AG04450 (cell line): ENCODE measurements at regions not wholly inside any gene's neighbourhood (a gene's known extent, or its start where the extent isn't known, plus 50 kb on each side); places are given as distances from the start of the nearest gene placed in this dataset.

Experiments used
- CTCF ChIA-PET: fragments of 300-600, 350-600 bp; formaldehyde crosslinking; extraction: SDS; loops from one replicate; lab custom pipeline; 2022; ENCODE audit warnings: antibody characterized with exemption, inconsistent platforms; lab: Charles Lee
- POLR2A ChIA-PET: fragments of 350-600 bp; formaldehyde crosslinking; extraction: SDS; loops from one replicate; lab custom pipeline; 2021; ENCODE audit warnings: antibody characterized with exemption, inconsistent platforms; lab: Yijun Ruan, JAX
- DNase-seq: peaks from one replicate; pipeline ENCODE4 v3.0.0-alpha.2; 2011; ENCODE audit warnings: low read depth, low spot score
- H3K27ac ChIP-seq: one replicate; pipeline ENCODE4 v1.5.1; 2012; ENCODE audit warnings: low read depth, low read length, control low read depth
- H3K27me3 ChIP-seq: one replicate; pipeline ENCODE4 v1.6.0; 2012; ENCODE audit warnings: low read length; ENCODE audit not compliant: control insufficient read depth, insufficient read depth
- H3K4me3 ChIP-seq: 2 replicates; pipeline ENCODE4 v1.5.1; 2011; ENCODE audit warnings: mild to moderate bottlenecking, low read depth, low read length, control low read depth
- H3K9me3 ChIP-seq: 2 replicates; pipeline ENCODE4 v1.5.1; 2012; ENCODE audit warnings: low read length; ENCODE audit not compliant: control insufficient read depth, insufficient read depth
- TF ChIP-seq, protein P1 (sequence below): IDR thresholded peaks from 2 replicates; pipeline ENCODE4 v1.5.1; 2011; ENCODE audit warnings: low read depth, low read length, control low read depth, inconsistent platforms

DNA sequence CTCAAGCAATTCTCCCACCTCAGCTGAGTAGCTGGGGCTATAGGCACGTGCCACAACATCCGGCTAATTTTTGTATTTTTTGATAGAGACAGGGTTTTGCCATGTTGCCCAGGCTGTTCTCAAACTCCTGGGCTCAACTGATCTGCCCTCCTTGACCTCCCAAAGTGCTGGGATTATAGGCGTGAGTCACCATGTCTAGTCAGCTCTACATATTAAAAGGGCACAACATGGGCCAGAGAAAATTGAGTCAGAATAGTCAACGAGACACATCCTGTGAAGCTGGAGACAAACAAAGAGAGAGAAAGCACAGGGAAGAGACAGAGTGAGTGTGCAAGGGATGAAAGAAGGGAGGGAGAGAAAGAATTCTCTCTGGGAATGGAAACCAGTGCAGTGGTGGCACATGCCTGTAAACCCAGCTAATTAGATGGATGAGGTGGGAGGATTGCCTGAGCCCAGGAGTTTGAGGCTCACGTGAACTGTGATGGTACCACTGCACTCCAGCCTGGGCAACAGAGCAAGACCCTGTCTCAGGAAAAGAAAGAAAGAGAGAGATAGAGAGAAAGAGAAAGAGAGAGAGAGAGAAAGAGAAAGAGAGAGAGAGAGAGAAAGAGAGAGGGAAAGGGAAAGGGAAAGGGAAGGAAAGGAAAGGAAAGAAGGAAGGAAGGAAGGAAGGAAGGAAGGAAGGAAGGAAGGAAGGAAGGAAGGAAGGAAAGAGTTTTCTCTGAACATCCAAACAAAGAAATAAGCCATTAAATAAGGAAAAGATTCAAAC, 107.2 kb upstream of the SLC25A36 start:
- H3K27me3 ChIP-seq = no peaks in the 10 kb centered on the region
- no peak for DNase-seq
- no peak overlapping the region for H3K4me3 ChIP-seq
- H3K27ac ChIP-seq = no peak overlapping the region
- ChIA-PET CTCF (interaction anchor here (0.8 kb wide), 1 partner anchor 88 kb away, joined by 3 read pairs; no protein-coding TSS in a partner anchor), POLR2A (no interaction called here)
- TF ChIP-seq, protein P1, sequence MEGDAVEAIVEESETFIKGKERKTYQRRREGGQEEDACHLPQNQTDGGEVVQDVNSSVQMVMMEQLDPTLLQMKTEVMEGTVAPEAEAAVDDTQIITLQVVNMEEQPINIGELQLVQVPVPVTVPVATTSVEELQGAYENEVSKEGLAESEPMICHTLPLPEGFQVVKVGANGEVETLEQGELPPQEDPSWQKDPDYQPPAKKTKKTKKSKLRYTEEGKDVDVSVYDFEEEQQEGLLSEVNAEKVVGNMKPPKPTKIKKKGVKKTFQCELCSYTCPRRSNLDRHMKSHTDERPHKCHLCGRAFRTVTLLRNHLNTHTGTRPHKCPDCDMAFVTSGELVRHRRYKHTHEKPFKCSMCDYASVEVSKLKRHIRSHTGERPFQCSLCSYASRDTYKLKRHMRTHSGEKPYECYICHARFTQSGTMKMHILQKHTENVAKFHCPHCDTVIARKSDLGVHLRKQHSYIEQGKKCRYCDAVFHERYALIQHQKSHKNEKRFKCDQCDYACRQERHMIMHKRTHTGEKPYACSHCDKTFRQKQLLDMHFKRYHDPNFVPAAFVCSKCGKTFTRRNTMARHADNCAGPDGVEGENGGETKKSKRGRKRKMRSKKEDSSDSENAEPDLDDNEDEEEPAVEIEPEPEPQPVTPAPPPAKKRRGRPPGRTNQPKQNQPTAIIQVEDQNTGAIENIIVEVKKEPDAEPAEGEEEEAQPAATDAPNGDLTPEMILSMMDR = no peak
- H3K9me3 ChIP-seq = no peaks in the 10 kb centered on the region

DNA sequence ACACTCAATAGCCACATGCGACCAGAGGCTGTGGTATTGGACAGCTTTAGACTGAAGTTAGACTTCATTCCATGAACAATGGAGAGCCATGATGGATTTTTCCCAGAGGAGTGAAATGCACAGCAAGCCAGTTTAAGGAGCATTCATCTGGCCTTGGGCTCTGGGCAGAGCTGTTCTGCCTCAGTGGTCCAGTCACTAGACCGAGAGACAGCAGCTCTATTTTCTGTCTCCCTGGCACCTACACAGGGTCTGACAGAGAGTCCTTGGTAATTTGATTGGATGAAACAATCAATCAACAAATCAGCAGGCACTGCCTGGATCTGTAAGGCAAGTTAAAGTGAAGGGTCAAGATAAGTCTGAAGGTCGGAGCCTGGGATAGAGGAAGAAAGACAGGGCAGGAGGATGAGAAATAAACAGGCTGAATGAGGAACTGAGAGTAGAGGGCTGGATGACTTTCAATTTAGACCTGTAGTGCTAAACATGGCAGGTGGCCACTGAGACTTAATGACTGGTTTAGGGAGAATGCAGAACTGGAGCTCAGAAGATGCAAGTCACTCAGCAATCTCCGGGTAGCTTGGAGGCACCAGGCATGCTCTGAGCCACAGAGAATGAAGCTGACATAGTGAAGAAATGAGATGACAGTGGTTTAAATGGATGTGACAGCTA, 98.5 kb upstream of the SLC25A36 start:
- TF ChIP-seq, protein P1 = no peak
- ChIA-PET CTCF (no interaction called here), POLR2A (no interaction called here)
- Histone ChIP-seq H3K27me3 (peaks cover 2% of the 10 kb centered on the region), H3K9me3 (no peaks in the 10 kb centered on the region), H3K27ac (no peak overlapping the region), H3K4me3 (no peak overlapping the region)
- no peak for DNase-seq

- Histone ChIP-seq H3K9me3 (no peaks in the 10 kb centered on the region), H3K4me3 (no peak overlapping the region), H3K27me3 (peaks cover 2% of the 10 kb centered on the region), H3K27ac (no peak overlapping the region)
- CTCF ChIA-PET = no interaction called here
- TF ChIP-seq, protein P1 = no peak
- DNase-seq = no peak
- POLR2A ChIA-PET = no interaction called here
These were observed 98.0 kb upstream of the SLC25A36 start for GRCh38 chr3:140843656-140844055.

DNA sequence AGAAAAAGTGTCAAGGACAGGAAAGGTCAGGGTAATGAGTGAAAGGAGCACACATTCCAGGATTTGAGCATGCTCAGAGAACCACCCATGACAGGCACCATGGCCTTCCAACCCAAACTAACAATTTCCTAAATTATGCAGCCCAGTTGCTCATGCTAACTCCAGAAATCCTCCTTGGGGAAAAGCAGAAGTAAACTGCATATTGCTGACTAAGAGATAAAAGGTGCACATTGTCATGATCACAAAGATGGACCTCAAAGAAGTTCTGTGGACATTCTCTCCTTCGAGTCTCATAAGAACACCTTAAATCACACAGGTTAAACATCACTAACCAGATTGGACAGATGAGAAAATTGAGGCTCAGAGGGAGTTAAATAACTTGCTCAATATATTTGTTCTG, 97.6 kb upstream of the SLC25A36 start:
- POLR2A ChIA-PET = no interaction called here
- H3K27ac ChIP-seq = no peak overlapping the region
- no peaks in the 10 kb centered on the region for H3K9me3 ChIP-seq
- CTCF ChIA-PET = no interaction called here
- H3K4me3 ChIP-seq = no peak overlapping the region
- no peak for DNase-seq
- TF ChIP-seq, protein P1 = no peak
- H3K27me3 ChIP-seq = peaks cover 2% of the 10 kb centered on the region

- POLR2A ChIA-PET = no interaction called here
- CTCF ChIA-PET = no interaction called here
These were observed 95.8 kb upstream of the SLC25A36 start for GRCh38 chr3:140845882-140846281.

More at GRCh38 chr3:140845882-140846281, 95.8 kb upstream of the SLC25A36 start:
- Histone ChIP-seq H3K27ac (no peak overlapping the region), H3K27me3 (peaks cover 2% of the 10 kb centered on the region), H3K9me3 (no peaks in the 10 kb centered on the region), H3K4me3 (no peak overlapping the region)
- TF ChIP-seq, protein P1 = no peak
- DNase-seq = no peak
